OCI-M2 (cell line): ENCODE measurements at regions not wholly inside any gene's neighbourhood (a gene's known extent, or its start where the extent isn't known, plus 50 kb on each side); places are given as distances from the start of the nearest gene placed in this dataset.
"Not testable (repeated sequence)": the region's sequence is repeated elsewhere in the genome, so short reads cannot be mapped to it uniquely, and the experiment has no call there.

Experiments used
- DNase-seq: peaks from one replicate; lab custom pipeline; 2025; ENCODE audit not compliant: unreplicated experiment; lab: John Stamatoyannopoulos, UW

GRCh38 chr6:14513496-14514393, 396.2 kb downstream of the CD83 start:
- DNase-seq = no peak

- DNase-seq = no peak
Observed at GRCh38 chr6:14516956-14517355, 399.4 kb downstream of the CD83 start.

DNA sequence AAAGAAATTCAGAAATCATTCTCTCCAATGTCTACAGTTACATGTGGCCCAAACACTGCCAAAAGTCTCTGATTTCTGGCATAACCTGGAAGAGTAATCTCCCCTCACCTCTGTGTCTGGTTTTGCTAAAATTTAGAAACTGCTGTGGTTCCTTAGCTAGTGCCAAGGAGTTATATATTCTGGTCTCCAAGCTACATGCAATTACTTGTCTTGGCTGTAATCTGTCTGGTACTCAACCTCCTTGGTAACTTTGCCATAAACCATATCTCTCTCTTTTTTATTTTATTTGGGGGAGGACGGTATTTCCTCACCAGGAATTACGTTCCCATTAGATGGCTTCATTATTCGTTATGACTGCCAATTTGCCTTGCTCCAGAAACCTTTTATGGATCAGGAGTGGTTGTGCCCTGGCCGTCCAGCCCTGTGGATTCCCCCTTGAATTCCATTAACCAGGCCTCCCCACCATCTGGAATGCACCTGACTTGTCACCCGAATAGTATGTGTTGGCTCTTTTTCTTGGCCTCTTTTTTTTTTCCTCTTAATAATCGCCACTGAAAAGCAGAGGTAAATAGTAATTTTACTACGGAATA, 400.0 kb downstream of the CD83 start:
- DNase-seq = no peak

- no peak for DNase-seq
Observed at GRCh38 chr6:14518515-14519217, 401.1 kb downstream of the CD83 start.

- no peak for DNase-seq
Observed at GRCh38 chr6:14520029-14520428, 402.5 kb downstream of the CD83 start.

- DNase-seq = no peak
Observed at GRCh38 chr6:14520536-14520935, 403.0 kb downstream of the CD83 start.

- no peak for DNase-seq
Observed at GRCh38 chr6:14521141-14521540, 403.6 kb downstream of the CD83 start.

GRCh38 chr6:14521861-14522260, 404.3 kb downstream of the CD83 start:
- not testable (repeated sequence) for DNase-seq

DNA sequence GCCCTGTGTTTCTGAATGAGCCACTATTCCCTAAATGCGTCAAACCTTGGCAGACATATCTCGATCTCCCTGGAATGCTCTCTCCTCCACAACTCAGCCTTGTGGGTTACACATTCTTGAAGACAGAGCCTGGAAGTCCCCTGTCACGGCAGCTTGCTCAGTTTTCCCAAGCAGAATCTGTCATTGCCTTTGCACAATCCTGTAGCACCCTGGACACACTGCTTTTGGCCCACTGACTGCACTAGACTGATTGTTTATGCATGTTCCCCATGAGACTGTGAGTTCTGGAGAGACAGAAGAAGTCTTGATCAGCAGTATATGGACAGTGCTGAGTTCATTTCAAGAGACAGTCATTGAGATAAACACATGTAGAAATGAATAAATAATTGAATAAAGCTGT, 406.7 kb downstream of the CD83 start:
- DNase-seq = no peak

DNA sequence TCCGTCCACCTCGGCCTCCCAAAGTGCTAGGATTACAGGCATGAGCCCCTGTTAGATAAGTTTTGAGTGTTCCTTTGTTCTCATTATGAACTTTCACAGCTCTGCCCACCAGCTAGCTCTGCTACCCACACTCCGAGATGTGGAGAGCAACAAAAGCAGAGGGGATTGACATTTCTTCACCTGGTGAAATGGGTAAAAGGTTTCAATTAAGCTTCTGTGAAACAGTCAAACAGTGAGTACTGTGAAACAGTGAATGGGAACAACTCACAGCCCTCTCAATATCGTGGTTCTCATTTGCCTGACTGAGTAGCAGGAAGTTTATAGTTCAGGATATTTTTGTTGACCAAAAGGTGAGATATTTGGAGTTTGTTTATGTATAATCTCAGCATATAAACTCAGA, 412.8 kb downstream of the CD83 start:
- DNase-seq = no peak

DNA sequence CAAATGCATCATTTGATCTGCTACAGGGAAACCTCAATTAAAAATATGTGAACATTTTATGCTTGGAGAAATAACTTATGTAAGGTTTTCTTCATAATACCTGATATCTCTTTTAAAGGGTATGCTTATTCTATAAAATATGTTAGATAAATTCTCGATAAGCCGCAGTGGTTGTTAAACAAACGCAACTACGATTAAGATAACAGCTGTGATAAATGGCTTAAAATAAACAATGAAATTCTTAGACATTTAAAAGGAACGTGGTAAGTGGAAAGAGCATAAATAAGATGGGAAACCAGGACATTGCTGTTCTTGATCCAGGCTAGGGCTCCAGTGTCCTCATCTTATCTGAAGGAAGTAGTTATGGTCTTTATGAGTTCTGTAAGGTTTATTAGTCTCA, 415.9 kb downstream of the CD83 start:
- no peak for DNase-seq

DNA sequence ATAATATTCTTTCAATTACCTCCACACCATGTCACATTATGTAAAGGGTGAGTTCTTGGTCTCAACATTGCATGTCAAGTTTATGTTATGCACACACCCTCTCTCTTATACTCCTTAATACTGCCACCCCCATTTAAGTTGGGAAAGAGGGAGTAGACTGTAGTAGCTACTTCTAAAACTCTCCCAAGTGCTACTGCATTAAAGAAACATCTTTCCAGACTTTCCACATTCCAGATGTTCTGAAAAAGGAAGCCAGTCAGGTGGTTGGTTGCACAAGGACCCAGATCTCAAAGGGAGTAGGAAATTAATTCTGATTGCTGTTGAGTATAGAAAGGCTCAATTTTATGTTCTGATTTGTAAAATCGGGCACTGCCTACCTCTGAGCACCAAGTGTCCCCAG, 419.5 kb downstream of the CD83 start:
- DNase-seq = no peak

GRCh38 chr6:14540276-14540675, 422.7 kb downstream of the CD83 start:
- no peak for DNase-seq

DNA sequence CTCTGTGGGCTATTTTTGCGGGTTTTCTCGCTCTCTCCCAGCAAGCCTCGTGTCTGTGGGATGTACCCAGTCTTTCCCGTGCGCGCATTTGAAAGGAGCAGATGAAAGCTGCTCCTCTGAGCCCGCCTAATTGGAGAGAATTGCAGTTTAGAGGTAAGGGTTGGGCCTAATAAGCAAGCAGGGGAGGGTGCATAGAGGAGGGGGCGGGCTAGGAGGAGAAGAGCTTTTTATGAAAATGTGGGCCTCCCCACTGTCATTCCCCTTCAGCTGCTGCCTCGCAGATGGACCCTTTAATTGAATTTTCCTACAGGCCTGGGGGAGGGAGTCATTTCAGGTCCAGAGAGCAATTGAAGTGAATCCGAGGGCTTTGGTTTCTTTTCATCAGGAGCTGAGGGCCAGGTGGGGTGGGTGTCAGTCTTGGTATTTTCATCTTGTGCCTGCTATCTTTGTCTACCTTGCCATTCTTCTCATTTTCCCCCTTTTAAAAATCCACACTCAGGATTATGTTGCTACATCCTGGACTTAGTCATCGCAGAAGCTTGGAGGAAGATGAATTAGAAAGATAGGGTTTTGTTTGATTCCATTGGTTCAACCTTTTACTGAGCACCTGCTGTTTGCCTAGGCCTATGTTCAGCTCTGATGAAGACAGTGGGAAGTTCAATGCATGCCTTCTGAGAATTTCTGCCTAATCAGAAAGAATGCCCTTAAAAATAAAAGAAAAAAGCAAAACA, 423.4 kb downstream of the CD83 start:
- no peak for DNase-seq

DNA sequence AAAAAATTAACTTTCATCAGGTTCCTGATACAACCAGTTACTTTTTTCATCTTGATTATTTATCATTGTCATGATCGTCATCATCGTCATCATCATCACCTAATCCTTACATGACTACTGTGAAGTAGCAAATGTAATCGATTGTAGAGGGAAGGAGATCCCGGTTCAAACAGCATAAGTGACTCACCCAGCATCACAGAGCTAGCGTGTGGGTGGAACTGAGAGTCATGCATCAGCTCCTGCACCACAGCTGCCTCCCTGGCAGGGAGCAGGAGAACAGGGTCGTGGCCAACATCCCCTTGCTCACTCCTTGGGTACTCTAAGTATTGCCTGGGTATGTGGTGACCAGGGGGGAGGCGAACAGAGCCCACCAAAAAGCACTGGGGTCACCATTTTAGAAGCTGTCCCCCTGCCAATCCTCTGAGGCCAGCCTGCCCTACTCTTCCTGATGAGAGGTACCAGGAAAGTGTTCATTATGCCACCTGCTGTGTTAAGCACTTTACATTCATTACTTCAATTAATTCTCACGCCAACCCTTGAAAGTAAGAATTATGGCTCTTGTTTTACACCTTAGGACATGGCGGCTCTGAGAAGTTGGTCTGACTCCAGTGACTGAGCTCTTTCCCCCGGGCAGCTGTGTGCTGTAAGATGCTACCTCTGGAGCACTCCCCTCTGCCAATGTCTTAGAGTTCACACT, 425.2 kb downstream of the CD83 start:
- no peak for DNase-seq

DNA sequence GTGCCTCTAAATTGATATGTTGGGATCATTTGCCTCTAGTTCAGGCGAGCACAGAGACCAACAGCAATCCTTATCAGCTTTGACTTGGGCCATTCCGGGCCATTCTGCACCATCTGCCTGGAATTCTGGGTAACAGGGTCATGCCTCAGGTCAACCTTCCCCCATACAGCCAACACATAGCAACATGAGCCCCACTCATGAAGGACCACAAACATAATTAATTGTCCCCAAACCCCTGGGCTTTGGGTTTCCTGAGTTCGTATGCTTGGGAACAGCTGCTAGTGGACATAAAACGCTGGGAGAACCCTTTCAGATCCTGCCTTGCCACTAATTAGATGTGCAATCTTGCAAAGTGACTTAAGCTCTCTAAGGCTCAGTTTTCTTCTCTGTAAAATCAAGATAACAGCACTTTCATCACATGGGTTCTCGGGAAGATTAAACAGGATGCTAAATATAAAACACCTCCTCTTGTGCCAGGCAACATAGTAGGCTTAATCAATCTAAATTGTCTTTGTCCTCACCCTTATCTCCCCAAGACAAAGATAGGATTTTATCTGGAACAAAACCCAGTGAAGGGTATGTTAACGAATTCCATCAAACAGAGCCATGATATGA, 426.5 kb downstream of the CD83 start:
- no peak for DNase-seq

- DNase-seq = no peak
Observed at GRCh38 chr6:14544666-14545065, 427.1 kb downstream of the CD83 start.

DNA sequence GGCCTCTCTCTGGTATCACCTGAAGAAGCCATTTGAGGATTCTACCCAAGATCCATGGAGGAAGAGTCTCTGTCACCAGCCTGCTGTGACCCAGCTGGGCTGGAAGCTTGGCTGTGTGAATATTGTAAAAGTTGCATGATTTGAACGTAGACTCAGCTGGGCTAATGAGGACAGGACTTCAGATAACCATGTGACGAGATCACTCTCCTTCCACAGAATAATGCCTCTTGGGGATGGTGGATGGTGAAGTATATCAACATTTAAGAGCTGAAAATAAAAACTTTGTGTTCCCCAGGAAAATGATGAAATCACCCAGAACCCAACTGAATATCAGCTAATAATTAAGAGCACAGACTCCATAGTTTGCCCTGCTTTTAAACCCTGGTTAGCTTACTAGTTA, 427.9 kb downstream of the CD83 start:
- DNase-seq = no peak

DNA sequence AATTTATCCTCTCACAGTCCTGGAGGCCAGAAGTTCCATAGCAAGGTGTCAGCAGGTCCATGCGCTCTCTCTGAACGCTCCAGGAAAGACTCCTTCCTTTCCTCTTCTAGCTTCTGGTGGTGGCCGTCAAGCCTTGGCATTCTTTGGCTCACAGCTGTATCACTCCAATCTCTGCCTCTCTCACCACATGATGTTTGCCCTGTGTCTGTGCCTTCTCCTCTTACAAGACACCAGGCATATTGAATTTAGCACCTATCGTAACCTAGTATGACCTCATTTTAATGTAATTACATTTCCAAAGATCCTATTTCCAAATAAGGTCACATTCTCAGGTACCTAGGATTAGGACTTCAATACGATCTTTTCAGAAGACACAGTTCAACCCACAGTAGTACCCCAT, 428.5 kb downstream of the CD83 start:
- DNase-seq = no peak

- no peak for DNase-seq
Observed at GRCh38 chr6:14547284-14547998, 429.9 kb downstream of the CD83 start.
